Epidermal melanocyte (primary cell): ENCODE measurements at regions not wholly inside any gene's neighbourhood (a gene's known extent, or its start where the extent isn't known, plus 50 kb on each side); places are given as distances from the start of the nearest gene placed in this dataset.

Experiments
- DNase-seq: peaks from one replicate; pipeline ENCODE4 v3.0.0; 2011; ENCODE audit warnings: low spot score; ENCODE audit not compliant: insufficient read length

- no peak for DNase-seq
Observed at GRCh38 chr5:58156361-58156760, 303.5 kb downstream of the PLK2 start.

DNA sequence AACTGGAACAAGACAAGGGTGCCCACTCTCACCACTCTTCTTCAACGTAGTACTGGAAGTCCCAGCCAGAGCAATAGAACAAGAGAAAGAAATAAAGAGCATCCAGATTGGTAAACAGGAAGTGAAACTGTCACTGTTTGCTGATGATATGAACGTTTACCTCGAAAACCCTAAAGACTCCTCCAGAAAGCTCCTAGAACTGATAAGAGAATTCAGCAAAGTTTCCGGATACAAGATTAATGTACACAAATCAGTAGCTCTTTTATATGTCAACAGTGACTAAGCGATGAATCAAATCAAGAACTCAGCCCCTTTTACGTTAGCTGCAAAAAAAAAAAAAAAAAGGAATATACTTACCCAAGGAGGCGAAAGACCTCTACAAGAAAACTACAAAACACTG lies 306.6 kb downstream of the PLK2 start:
- no peak for DNase-seq

GRCh38 chr5:58151414-58151813 lies 308.5 kb downstream of the PLK2 start:
- no peak for DNase-seq

- no peak for DNase-seq
Observed at GRCh38 chr5:58150926-58151325, 309.0 kb downstream of the PLK2 start.

DNA sequence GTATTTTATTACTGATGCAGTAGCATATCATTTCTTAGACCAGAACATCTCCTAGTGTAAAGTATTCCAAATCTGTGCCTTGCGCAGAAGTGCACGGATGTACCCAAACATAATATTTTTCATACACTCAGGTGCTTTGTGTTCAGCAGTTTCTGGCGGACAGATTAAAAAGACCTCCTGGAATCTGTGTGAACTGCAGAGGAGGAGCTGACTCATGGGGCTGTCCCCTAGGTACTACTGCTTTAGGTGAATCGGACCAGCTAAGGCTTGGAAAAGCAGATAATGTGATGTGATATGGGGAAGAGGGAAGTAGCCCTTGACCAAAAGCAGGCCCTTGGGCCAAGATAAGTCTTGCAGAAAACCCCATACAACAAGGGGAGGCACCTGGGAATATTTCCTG lies 310.1 kb downstream of the PLK2 start:
- no peak for DNase-seq

DNA sequence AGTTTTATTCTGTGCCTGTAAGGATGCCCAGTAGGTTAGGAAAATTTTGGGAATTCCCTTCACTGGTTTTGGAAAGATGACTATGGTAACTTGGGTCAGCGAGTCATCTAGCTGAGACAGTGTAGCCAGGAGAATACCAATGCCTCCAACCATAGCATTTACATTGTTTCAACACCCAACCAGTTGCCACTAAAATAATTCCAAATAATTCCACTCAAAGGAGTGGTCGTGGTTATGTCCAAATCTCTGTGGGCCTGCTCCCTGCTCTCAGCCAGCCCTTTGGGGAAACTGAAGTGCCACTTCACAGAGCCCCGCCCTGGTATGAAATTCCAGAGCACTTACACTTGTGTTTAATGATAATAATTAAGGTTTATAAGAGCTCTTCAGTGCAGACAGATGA lies 310.5 kb downstream of the PLK2 start:
- no peak for DNase-seq

DNA sequence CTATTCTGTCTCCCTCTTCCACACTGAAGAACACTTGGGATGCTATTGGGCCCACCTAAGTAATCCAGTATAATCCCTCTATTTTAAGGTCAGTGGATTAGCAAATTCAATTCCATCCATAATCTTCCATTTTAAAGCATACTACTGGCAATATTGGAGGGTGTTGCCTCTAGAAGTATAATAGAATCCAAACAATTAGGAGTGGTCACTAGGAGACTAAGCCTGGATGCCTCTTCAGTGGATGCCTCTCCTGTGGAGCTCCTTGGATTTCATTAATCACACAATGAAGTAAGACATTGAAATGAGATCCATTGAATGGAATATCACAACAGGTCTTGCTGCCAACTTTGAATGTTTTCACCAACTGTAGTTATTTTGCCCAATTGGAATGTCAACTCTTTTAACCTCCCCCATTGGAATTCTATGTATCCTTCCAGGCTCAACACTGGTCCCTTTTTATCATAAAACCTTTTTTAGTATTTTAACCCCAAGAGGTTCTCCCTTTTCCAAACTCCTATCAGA lies 311.6 kb downstream of the PLK2 start:
- DNase-seq, result no peak

DNA sequence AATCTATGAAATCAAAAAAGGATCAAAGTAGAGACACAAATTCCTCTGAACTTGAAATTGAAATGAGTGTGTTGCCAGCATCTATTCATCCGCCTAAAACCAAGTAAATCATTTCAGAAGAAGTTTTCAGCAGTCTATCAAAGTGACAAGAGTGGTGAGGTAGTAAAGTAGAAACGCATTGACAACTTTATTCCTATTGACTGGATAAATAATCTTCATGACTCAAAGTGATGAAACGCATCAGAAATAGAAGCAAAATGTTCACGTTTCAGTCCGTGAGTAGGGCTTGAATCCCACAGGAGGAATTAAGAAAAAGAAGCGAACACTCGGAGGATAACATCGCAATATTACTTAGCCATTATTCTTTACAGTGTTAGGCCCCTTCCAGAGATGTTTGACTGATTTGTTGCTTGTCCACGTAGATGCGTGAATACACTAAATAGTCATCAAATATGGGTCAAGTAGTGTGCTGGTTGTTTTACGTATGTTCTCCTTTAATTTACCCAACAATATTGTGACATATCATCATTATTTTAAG lies 314.4 kb downstream of the PLK2 start:
- no peak for DNase-seq

- no peak for DNase-seq
Observed at GRCh38 chr5:58143727-58144126, 316.2 kb downstream of the PLK2 start.

DNA sequence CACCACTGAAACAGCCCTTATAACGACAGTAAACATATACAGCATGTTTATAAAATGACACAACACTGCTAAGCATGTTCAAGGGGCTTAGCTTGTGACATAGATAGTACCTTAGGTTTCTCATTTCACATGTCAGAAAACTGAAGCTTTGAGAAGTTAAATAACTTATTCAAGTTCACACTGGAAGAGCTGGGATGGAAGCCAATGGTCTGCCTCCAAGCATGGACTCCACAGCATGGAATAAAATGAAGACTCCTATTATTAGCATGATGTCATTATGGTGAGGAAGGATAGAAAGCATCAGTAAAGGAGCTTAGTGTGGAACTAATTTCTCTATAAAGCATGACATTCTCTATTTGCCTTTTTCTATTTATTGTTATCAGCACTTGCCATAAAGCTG lies 316.7 kb downstream of the PLK2 start:
- DNase-seq, result no peak

DNA sequence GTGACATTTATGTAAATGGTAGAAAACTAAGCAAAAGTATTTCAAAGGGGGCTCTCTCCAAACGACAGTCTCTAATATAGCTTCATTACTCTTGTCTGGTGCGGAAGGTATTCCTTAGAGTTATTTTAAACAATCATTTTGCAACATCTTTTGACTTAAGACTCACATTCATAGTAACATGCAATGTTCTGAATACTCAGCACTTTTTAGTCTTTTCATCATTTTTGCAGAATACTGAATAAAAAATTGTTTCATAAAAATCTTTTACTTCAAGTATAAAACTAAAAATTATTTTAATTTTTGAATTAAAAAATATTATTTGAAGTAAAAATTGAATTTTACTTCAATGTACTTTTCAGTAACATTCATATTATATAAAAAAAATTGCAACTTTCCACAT lies 321.1 kb downstream of the PLK2 start:
- DNase-seq, result no peak

GRCh38 chr5:58136406-58136805 lies 323.5 kb downstream of the PLK2 start:
- no peak for DNase-seq

GRCh38 chr5:58135571-58136335 lies 324.1 kb downstream of the PLK2 start:
- no peak for DNase-seq

- no peak for DNase-seq
Observed at GRCh38 chr5:58133631-58134296, 326.1 kb downstream of the PLK2 start.

DNA sequence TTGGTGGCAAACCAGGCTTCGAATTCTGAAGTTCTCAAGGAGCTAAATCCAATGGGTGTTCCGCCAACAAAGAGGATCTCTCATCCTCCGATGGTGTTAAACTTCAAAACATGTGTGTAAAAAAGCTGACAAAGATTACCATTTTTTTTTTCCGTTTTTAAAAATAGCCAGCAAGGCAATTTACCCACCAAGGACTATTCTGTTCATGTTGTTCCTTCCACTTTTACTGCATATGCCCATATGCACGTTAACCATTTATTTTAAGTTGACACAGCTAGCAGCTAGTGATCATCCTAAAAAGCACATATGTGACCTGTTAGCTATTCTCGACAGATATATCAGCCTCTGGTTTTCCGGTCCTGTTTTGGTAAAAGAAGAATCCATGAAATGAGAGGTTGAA lies 326.7 kb downstream of the PLK2 start:
- no peak for DNase-seq

DNA sequence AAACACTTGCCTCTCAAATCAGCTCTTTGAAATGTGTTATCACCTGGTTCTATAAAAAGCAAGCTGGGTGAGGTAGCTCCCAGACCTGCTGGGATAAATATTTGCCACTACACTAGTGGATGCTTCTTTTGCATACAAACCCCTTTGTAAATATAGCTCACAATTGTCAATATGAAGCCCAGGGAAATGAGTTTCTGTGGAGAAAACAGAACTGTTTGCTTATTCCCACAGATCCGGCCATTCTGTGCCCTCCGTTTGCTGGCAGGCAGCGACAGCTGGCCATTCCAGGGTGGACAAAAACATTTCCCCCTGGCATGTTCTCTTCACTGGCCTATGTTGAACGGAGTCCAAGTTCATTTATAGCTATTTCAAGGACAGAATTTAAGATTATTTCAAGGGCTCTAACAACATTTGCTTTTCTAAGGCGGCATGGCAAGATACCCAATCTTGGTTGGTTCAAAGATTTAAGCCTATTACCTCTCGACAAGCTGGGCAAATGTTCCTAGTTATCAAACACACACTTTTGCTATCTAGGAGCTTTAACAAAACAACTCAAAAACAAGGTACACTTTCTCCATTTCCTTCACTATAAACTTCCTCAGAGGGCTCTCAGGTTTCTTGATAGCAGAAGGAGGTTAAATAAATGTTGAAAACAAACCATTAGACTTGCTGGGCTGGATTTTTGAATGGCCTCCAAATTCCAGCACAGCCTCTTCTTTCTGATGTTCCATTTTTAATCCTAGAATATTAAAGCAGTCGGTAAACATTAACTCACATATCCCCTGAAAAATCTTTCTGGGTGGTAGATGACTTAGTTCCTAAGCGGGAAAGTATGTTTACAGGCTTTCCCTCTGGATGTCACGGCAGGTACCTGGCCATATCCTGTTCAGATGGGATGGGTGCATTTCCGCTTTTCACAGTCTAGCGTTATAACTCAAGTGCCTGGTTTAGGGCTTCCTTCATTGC lies 332.3 kb downstream of the PLK2 start:
- no peak for DNase-seq

- no peak for DNase-seq
Observed at GRCh38 chr5:58123501-58123900, 336.4 kb downstream of the PLK2 start.

GRCh38 chr5:58122848-58123392 lies 337.0 kb downstream of the PLK2 start:
- DNase-seq, result no peak

DNA sequence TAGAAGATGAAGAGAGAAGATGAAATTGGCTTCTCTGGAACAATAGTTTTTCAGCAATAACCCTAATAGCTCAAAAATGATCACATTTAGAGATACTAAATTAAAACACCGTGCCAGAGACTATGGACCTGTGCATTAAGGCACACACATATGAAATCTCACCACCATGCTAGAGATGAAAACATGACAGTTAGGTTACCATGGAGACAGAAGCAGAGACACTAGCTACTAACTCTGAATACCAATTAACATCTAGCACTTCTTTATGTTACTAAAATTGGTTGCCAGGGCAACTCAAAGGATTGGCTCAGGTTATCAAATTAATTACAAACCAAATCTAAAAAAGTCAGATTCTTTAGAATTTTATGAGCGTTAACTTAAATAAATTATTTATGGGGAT lies 337.7 kb downstream of the PLK2 start:
- no peak for DNase-seq

DNA sequence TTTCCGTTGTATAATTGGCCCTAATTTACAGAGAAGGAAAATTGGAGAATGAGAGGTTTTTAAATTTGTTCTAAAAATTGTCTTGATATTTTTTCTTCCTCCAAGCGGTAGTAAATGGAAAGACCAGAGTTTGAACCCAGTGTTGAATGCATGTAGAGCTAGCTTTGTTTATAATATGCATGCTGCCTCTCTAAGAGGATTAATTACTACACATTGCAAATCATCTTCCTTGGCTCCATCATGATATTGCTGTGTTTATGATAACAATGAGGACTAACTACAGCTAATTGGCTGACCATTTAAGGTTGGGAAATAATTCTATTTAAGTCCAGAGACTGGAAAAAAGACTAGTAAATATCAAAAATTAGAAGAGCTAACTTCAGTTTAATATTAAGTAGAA lies 338.5 kb downstream of the PLK2 start:
- no peak for DNase-seq

GRCh38 chr5:58117542-58117941 lies 342.3 kb downstream of the PLK2 start:
- no peak for DNase-seq
